OCI-LY7 (cell line): ENCODE measurements at regions not wholly inside any gene's neighbourhood (a gene's known extent, or its start where the extent isn't known, plus 50 kb on each side); places are given as distances from the start of the nearest gene placed in this dataset.
"Not testable (repeated sequence)": the region's sequence is repeated elsewhere in the genome, so short reads cannot be mapped to it uniquely, and the experiment has no call there.

ENCODE experiments used
- BruUV-seq: library from RNA; stranded (reverse); fragments of 400-500 nt; replicated peaks from 2 replicates; lab custom pipeline; 2021; lab: Mats Ljungman, UMichigan
- CTCF ChIA-PET: fragments of 300-600 bp; sonication (Branson Sonifier 250); formaldehyde crosslinking; loops from one replicate; lab custom pipeline; 2022; ENCODE audit warnings: antibody characterized with exemption; ENCODE audit not compliant: unreplicated experiment; lab: Charles Lee
- POLR2A ChIA-PET: fragments of 300-600 bp; sonication (Branson Sonifier 250); formaldehyde crosslinking; loops from one replicate; lab custom pipeline; 2022; ENCODE audit warnings: antibody characterized with exemption; lab: Charles Lee
- DNase-seq: peaks from one replicate; pipeline ENCODE4 v3.0.0-alpha.2; 2015; ENCODE audit warnings: low spot score
- H2AFZ ChIP-seq: fragments of 200-600 bp; sonication (generic), shearing (Covaris generic); 2 replicates; pipeline ENCODE4 v1.6.1; 2014; ENCODE audit warnings: mild to moderate bottlenecking, antibody characterized with exemption, low read length, moderate library complexity
- H3K27ac ChIP-seq: fragments of 200-600 bp; sonication (generic); 2 replicates; pipeline ENCODE4 v1.5.1; 2014; ENCODE audit warnings: mixed run types, low read depth, mild to moderate bottlenecking, moderate library complexity, low read length, inconsistent platforms; ENCODE audit not compliant: poor library complexity, severe bottlenecking
- H3K36me3 ChIP-seq: fragments of 200-600 bp; sonication (generic); 2 replicates; pipeline ENCODE4 v1.6.1; 2014; ENCODE audit warnings: mild to moderate bottlenecking, antibody characterized with exemption, low read length, moderate library complexity, mixed read lengths; ENCODE audit not compliant: insufficient read depth
- H3K4me1 ChIP-seq: fragments of 200-600 bp; sonication (generic); 2 replicates; pipeline ENCODE4 v1.5.1; 2014; ENCODE audit warnings: mild to moderate bottlenecking, low read length; ENCODE audit not compliant: insufficient read depth, poor library complexity, severe bottlenecking
- H3K4me2 ChIP-seq: fragments of 200-600 bp; sonication (generic); 2 replicates; pipeline ENCODE4 v1.6.1; 2014; ENCODE audit warnings: mild to moderate bottlenecking, low read length
- H3K4me3 ChIP-seq: fragments of 200-600 bp; sonication (generic); 2 replicates; pipeline ENCODE4 v1.5.1; 2014; ENCODE audit warnings: mild to moderate bottlenecking, low read depth, low read length; ENCODE audit not compliant: poor library complexity, severe bottlenecking
- H3K79me2 ChIP-seq: fragments of 200-600 bp; sonication (generic); 2 replicates; pipeline ENCODE4 v1.6.1; 2016; ENCODE audit warnings: low read depth, mild to moderate bottlenecking, low read length, moderate library complexity, mixed read lengths; ENCODE audit not compliant: insufficient read depth
- H3K9me2 ChIP-seq: fragments of 200-600 bp; sonication (generic); 2 replicates; pipeline ENCODE4 v1.6.1; 2016; ENCODE audit warnings: mild to moderate bottlenecking, low read length, mixed read lengths; ENCODE audit not compliant: insufficient read depth
- H3K9me3 ChIP-seq: fragments of 200-600 bp; sonication (generic); 2 replicates; pipeline ENCODE4 v1.6.1; 2014; ENCODE audit warnings: mild to moderate bottlenecking, mixed run types, low read length, mixed read lengths
- H4K20me1 ChIP-seq: fragments of 200-600 bp; sonication (generic); 2 replicates; pipeline ENCODE4 v1.6.1; 2014; ENCODE audit warnings: mild to moderate bottlenecking, antibody characterized with exemption, low read length, moderate library complexity, mixed read lengths; ENCODE audit not compliant: insufficient read depth
- CTCF ChIP-seq: fragments of 200-600 bp; sonication (generic); conservative IDR thresholded peaks from 2 replicates; pipeline ENCODE4 v1.5.1; 2014; ENCODE audit warnings: mild to moderate bottlenecking, antibody characterized with exemption, low read length, moderate library complexity, mixed read lengths
- EZH2phosphoT487 ChIP-seq: fragments of 200-600 bp; sonication (generic); IDR thresholded peaks from 2 replicates; pipeline ENCODE4 v1.6.1; 2018; ENCODE audit warnings: low read depth, borderline replicate concordance, mild to moderate bottlenecking, mixed run types, antibody characterized with exemption, low read length, moderate library complexity, mixed read lengths
- intact Hi-C: fragments of 100-400 bp; cut with micrococcal nuclease; formaldehyde crosslinking; loops from one replicate; pipeline ENCODE4 v1.10.0; 2022; ENCODE audit not compliant: unreplicated experiment

DNA sequence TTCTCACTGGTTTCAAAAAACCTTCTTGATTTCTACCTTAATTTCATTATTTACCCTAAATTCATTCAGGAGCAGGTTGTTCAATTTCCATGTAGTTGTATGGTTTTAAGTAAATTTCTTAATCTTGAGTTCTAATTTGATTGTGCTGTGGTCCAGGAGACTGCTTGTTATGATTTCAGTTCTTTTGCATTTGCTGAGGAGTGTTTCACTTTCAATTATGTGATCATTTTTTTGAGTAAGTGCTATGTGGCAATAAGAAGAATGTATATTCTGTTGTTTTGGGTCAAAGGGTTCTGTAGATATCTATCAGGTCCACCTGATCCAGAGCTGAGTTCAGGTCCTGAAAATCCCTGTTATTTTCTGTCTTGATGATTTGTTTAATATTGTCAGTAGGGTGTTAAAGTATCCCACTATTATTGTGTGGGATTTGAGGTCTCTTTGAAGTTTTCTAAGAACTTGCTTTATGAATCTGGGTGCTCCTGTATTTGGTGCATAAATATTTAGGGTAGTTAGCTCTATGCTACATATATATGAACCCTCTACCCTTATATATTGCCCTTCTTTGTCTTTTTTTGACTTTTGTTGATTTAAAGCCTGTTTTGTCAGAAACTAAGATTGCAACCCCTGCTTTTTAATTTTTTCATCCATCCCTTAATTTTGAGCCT, 158.4 kb upstream of the TPRG1 start:
- H3K4me2 ChIP-seq, result no peak overlapping the region
- no peak overlapping the region for H2AFZ ChIP-seq
- intact Hi-C loops, result no loop called here
- H3K9me2 ChIP-seq, result no peaks in the 10 kb centered on the region
- no peak overlapping the region for H3K4me3 ChIP-seq
- DNase-seq, result no peak
- CTCF ChIA-PET, result no interaction called here
- BruUV-seq, result no TSS peak
- no peaks in the 10 kb centered on the region for H3K36me3 ChIP-seq
- POLR2A ChIA-PET, result interaction anchor here (0.6 to 1.2 kb wide), 2 partner anchors 118 to 370 kb away, joined by 3 read pairs; no protein-coding TSS in a partner anchor
- TF ChIP-seq EZH2phosphoT487 (no peak), CTCF (no peak)
- H4K20me1 ChIP-seq, result no peaks in the 10 kb centered on the region
- no peaks in the 10 kb centered on the region for H3K4me1 ChIP-seq
- H3K79me2 ChIP-seq, result no peaks in the 10 kb centered on the region
- no peak overlapping the region for H3K27ac ChIP-seq
- H3K9me3 ChIP-seq, result no peaks in the 10 kb centered on the region

DNA sequence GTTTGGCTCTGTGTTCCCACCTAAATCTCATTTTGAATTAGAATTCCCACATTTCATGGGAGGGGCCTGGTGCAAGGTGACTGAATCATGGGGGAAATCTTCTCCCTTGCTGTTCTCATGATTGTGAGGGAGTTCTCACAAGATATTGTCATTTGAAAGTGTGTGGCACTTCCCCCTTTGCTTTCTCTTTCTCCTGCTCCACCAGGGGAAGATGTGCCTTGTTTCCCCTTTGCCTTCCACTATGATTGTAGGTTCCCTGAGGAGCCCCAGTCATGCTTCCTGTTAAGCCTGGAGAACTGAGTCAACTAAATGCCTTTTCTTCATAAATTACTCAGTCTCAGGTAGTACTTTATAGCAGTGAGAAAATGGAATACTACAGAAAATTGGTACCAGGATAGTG, 157.2 kb upstream of the TPRG1 start:
- CTCF ChIA-PET, result no interaction called here
- Histone ChIP-seq H3K4me2 (no peak overlapping the region), H3K9me2 (no peaks in the 10 kb centered on the region), H3K36me3 (no peaks in the 10 kb centered on the region), H3K79me2 (no peaks in the 10 kb centered on the region), H4K20me1 (no peaks in the 10 kb centered on the region), H3K4me1 (no peaks in the 10 kb centered on the region), H3K9me3 (no peaks in the 10 kb centered on the region), H3K27ac (no peak overlapping the region), H2AFZ (no peak overlapping the region), H3K4me3 (no peak overlapping the region)
- POLR2A ChIA-PET, result no interaction called here
- no TSS peak for BruUV-seq
- intact Hi-C loops, result no loop called here
- no peak for TF ChIP-seq EZH2phosphoT487
- no peak for TF ChIP-seq CTCF
- DNase-seq, result no peak

DNA sequence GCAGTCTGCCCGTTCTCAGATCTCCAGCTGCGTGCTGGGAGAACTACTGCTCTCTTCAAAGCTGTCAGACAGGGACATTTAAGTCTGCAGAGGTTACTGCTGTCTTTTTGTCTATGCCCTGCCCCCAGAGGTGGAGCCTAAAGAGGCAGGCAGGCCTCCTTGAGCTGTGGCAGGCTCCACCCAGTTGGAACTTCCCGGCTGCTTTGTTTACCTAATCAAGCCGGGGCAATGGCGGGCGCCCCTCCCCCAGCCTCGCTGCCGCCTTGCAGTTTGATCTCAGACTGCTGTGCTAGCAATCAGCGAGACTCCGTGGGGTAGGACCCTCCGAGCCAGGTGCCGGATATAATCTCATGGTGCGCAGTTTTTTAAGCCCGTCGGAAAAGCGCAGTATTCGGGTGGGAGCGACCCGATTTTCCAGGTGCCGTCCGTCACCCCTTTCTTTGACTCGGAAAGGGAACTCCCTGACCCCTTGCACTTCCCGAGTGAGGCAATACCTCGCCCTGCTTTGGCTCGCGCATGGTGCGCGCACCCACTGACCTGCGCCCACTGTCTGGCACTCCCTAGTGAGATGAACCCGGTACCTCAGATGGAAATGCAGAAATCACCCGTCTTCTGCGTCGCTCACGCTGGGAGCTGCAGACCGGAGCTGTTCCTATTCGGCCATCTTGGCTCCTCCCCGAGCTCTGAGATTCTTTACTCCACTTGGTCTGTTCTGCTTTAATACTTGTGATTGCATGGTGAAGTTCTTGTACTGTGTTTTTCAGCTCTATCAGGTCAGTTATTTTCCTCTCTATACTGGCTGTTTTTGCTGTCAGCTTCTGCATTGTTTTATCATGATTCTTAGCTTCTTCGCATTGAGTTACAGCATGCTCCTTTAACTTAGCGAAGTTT, 148.9 kb upstream of the TPRG1 start:
- H3K79me2 ChIP-seq, H3K36me3 ChIP-seq, intact Hi-C loops, H3K9me2 ChIP-seq, BruUV-seq, H4K20me1 ChIP-seq, CTCF ChIA-PET, H3K9me3 ChIP-seq, H2AFZ ChIP-seq, H3K4me2 ChIP-seq, H3K27ac ChIP-seq, H3K4me1 ChIP-seq, H3K4me3 ChIP-seq, DNase-seq, POLR2A ChIA-PET: not testable (repeated sequence)
